DOHH2 (cell line): ENCODE measurements at regions not wholly inside any gene's neighbourhood (a gene's known extent, or its start where the extent isn't known, plus 50 kb on each side); places are given as distances from the start of the nearest gene placed in this dataset.

Source experiments
- H3F3A ChIP-seq: fragments of 200-600 bp; sonication (generic), shearing (Covaris generic); 2 replicates; pipeline ENCODE4 v1.6.0; 2016; ENCODE audit warnings: antibody characterized with exemption, mild to moderate bottlenecking; ENCODE audit not compliant: control insufficient read depth, insufficient read depth
- H3K27ac ChIP-seq: fragments of 200-600 bp; sonication (generic); 2 replicates; pipeline ENCODE4 v1.5.1; 2014; ENCODE audit warnings: low read depth, mild to moderate bottlenecking, low read length, moderate library complexity
- H3K27me3 ChIP-seq: fragments of 200-600 bp; sonication (generic); 2 replicates; pipeline ENCODE4 v1.6.1; 2014; ENCODE audit warnings: mild to moderate bottlenecking, low read length, mixed read lengths; ENCODE audit not compliant: control insufficient read depth
- H3K36me3 ChIP-seq: fragments of 200-600 bp; sonication (generic); 2 replicates; pipeline ENCODE4 v1.6.1; 2014; ENCODE audit warnings: mild to moderate bottlenecking, low read length, moderate library complexity, mixed read lengths; ENCODE audit not compliant: control insufficient read depth
- H3K4me1 ChIP-seq: fragments of 200-600 bp; sonication (generic); 2 replicates; pipeline ENCODE4 v1.6.1; 2014; ENCODE audit warnings: mild to moderate bottlenecking, low read length, mixed read lengths; ENCODE audit not compliant: control insufficient read depth
- H3K4me2 ChIP-seq: fragments of 200-600 bp; sonication (generic); 2 replicates; pipeline ENCODE4 v1.6.0; 2014; ENCODE audit warnings: mild to moderate bottlenecking, low read length, moderate library complexity
- H3K4me3 ChIP-seq: fragments of 200-600 bp; sonication (generic); 2 replicates; pipeline ENCODE4 v1.5.1; 2014; ENCODE audit warnings: mild to moderate bottlenecking, low read length, mixed read lengths
- H3K79me2 ChIP-seq: fragments of 200-600 bp; sonication (generic); 2 replicates; pipeline ENCODE4 v1.6.1; 2014; ENCODE audit warnings: mild to moderate bottlenecking, low read length, mixed read lengths; ENCODE audit not compliant: control insufficient read depth
- H3K9me2 ChIP-seq: fragments of 200-600 bp; sonication (generic); replicated peaks from 2 replicates; pipeline ENCODE4 v1.6.1; 2014; ENCODE audit warnings: mild to moderate bottlenecking, low read length, mixed read lengths; ENCODE audit not compliant: control insufficient read depth
- H3K9me3 ChIP-seq: fragments of 200-600 bp; sonication (generic); 2 replicates; pipeline ENCODE4 v1.6.1; 2014; ENCODE audit warnings: antibody characterized with exemption, low read length, mixed read lengths; ENCODE audit not compliant: control insufficient read depth, insufficient read depth
- H4K20me1 ChIP-seq: fragments of 200-600 bp; sonication (generic); 2 replicates; pipeline ENCODE4 v1.6.0; 2014; ENCODE audit warnings: low read depth, mild to moderate bottlenecking, antibody characterized with exemption, low read length, moderate library complexity; ENCODE audit not compliant: control insufficient read depth, insufficient read depth
- CTCF ChIP-seq: fragments of 200-600 bp; sonication (generic); IDR thresholded peaks from one replicate; pipeline ENCODE4 v1.5.1; 2014; ENCODE audit warnings: antibody characterized with exemption, mild to moderate bottlenecking, low read depth, low read length; ENCODE audit not compliant: poor library complexity, severe bottlenecking
- EZH2phosphoT487 ChIP-seq: fragments of 200-600 bp; sonication (generic); IDR thresholded peaks from 2 replicates; pipeline ENCODE4 v1.6.1; 2017; ENCODE audit warnings: borderline replicate concordance, mild to moderate bottlenecking, antibody characterized with exemption, low read length, moderate library complexity, mixed read lengths

DNA sequence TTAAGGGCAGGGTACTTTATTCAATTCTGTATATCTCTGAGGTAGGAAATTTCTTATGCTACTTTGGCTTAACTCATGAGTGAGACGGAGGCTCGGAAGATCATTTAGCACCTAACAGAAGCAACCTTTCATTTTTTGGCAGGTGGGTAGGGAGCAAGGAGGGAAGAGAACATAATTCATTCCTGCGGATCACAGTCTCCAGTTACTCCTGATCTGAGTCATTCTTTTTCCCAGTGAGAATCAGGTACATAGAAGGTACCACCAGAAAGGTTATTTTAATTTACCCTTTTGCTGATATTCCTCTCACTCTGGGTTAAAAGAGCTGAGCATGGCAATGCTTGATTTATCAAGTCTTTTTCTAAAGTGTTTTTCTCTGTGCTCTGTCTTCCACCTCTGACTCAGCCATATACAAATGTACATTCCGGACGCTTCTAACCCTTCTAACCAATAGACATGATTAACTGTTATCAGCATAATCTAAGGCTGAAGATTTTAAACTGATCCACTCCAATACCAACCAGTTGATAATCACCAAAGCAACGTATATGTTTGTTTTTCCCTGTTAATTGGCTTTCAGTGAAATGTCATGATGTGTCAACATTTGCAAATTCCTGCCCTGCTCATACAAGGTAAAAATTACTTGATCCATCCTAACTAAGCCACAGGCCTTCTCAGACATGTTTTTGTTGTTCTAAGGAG lies 271.7 kb downstream of the DUSP10 start:
- Histone ChIP-seq H3K4me2 (no peak overlapping the region), H3K36me3 (no peaks in the 10 kb centered on the region), H3K4me3 (no peak overlapping the region), H3K9me3 (no peaks in the 10 kb centered on the region), H3K27ac (no peak overlapping the region), H3F3A (no peaks in the 10 kb centered on the region), H4K20me1 (no peaks in the 10 kb centered on the region), H3K9me2 (no peaks in the 10 kb centered on the region), H3K79me2 (no peaks in the 10 kb centered on the region), H3K4me1 (no peaks in the 10 kb centered on the region), H3K27me3 (peaks cover 11% of the 10 kb centered on the region)
- TF ChIP-seq CTCF (no peak), EZH2phosphoT487 (no peak)

GRCh38 chr1:221473411-221473810 lies 268.5 kb downstream of the DUSP10 start:
- Histone ChIP-seq H3K27ac (no peak overlapping the region), H3K4me1 (no peaks in the 10 kb centered on the region)

GRCh38 chr1:221477252-221477651 lies 264.6 kb downstream of the DUSP10 start:
- Histone ChIP-seq H3F3A (no peaks in the 10 kb centered on the region), H3K9me3 (no peaks in the 10 kb centered on the region), H3K4me1 (no peaks in the 10 kb centered on the region), H4K20me1 (no peaks in the 10 kb centered on the region), H3K9me2 (no peaks in the 10 kb centered on the region), H3K27ac (no peak overlapping the region), H3K36me3 (no peaks in the 10 kb centered on the region), H3K4me2 (no peak overlapping the region), H3K27me3 (no peaks in the 10 kb centered on the region), H3K4me3 (no peak overlapping the region), H3K79me2 (no peaks in the 10 kb centered on the region)
- no peak for TF ChIP-seq CTCF
- no peak for TF ChIP-seq EZH2phosphoT487

More at GRCh38 chr1:221473411-221473810, 268.5 kb downstream of the DUSP10 start:
- Histone ChIP-seq H4K20me1 (no peaks in the 10 kb centered on the region), H3K9me2 (no peaks in the 10 kb centered on the region), H3F3A (no peaks in the 10 kb centered on the region), H3K4me3 (no peak overlapping the region), H3K79me2 (no peaks in the 10 kb centered on the region), H3K36me3 (no peaks in the 10 kb centered on the region), H3K27me3 (peaks cover 11% of the 10 kb centered on the region), H3K9me3 (no peaks in the 10 kb centered on the region), H3K4me2 (no peak overlapping the region)
- TF ChIP-seq CTCF (no peak), EZH2phosphoT487 (no peak)
